BE2C (cell line): ENCODE measurements at regions not wholly inside any gene's neighbourhood (a gene's known extent, or its start where the extent isn't known, plus 50 kb on each side); places are given as distances from the start of the nearest gene placed in this dataset.
"Not testable (repeated sequence)": the region's sequence is repeated elsewhere in the genome, so short reads cannot be mapped to it uniquely, and the experiment has no call there.

Source experiments
- DNase-seq: peaks from one replicate; pipeline ENCODE4 v3.0.0-alpha.2; 2020
- H3K27me3 ChIP-seq: fragments of 250-450 bp; sonication (Bioruptor Pico); 2 replicates; pipeline ENCODE4 v1.5.1; 2020; ENCODE audit warnings: mild to moderate bottlenecking
- H3K36me3 ChIP-seq: fragments of 250-450 bp; sonication (Bioruptor Pico); 2 replicates; pipeline ENCODE4 v1.5.1; 2020; ENCODE audit warnings: mild to moderate bottlenecking
- H3K4me1 ChIP-seq: fragments of 250-450 bp; sonication (Bioruptor Pico); 2 replicates; pipeline ENCODE4 v1.5.1; 2020
- H3K4me3 ChIP-seq: 2 replicates; pipeline ENCODE4 v1.5.1; 2011; ENCODE audit warnings: low read depth, low read length
- H3K9me3 ChIP-seq: fragments of 250-450 bp; sonication (Bioruptor Pico); 2 replicates; pipeline ENCODE4 v1.5.1; 2020
- CTCF ChIP-seq: IDR thresholded peaks from 2 replicates; pipeline ENCODE4 v1.5.1; 2012; ENCODE audit warnings: mild to moderate bottlenecking, low read depth, low read length

- DNase-seq: no peak
- no peaks in the 10 kb centered on the region for H3K27me3 ChIP-seq
- no peaks in the 10 kb centered on the region for H3K9me3 ChIP-seq
- H3K4me1 ChIP-seq: no peaks in the 10 kb centered on the region
- H3K36me3 ChIP-seq: no peaks in the 10 kb centered on the region
- H3K4me3 ChIP-seq: no peak overlapping the region
- no peak for TF ChIP-seq CTCF
These were observed 1277.0 kb upstream of the SLC39A10 start for GRCh38 chr2:194380011-194380410.

GRCh38 chr2:194367390-194367789 is 1289.6 kb upstream of the SLC39A10 start:
- DNase-seq, H3K9me3 ChIP-seq, H3K4me1 ChIP-seq, H3K27me3 ChIP-seq, H3K4me3 ChIP-seq, H3K36me3 ChIP-seq: not testable (repeated sequence)

GRCh38 chr2:194363878-194364277 is 1293.1 kb upstream of the SLC39A10 start:
- Histone ChIP-seq H3K4me3 (no peak overlapping the region), H3K9me3 (no peaks in the 10 kb centered on the region), H3K27me3 (no peaks in the 10 kb centered on the region), H3K36me3 (no peaks in the 10 kb centered on the region), H3K4me1 (no peaks in the 10 kb centered on the region)
- DNase-seq: no peak
- no peak for TF ChIP-seq CTCF

- no peaks in the 10 kb centered on the region for H3K4me1 ChIP-seq
- TF ChIP-seq CTCF: no peak
- H3K9me3 ChIP-seq: no peaks in the 10 kb centered on the region
- DNase-seq: no peak
- no peaks in the 10 kb centered on the region for H3K36me3 ChIP-seq
- H3K4me3 ChIP-seq: no peak overlapping the region
- no peaks in the 10 kb centered on the region for H3K27me3 ChIP-seq
These were observed 1293.7 kb upstream of the SLC39A10 start for GRCh38 chr2:194363295-194363694.

GRCh38 chr2:194352505-194352904 is 1304.5 kb upstream of the SLC39A10 start:
- H3K27me3 ChIP-seq: no peaks in the 10 kb centered on the region
- no peaks in the 10 kb centered on the region for H3K36me3 ChIP-seq
- H3K4me1 ChIP-seq: no peaks in the 10 kb centered on the region
- no peaks in the 10 kb centered on the region for H3K9me3 ChIP-seq
- TF ChIP-seq CTCF: no peak
- H3K4me3 ChIP-seq: no peak overlapping the region
- no peak for DNase-seq

GRCh38 chr2:194346193-194346592 is 1310.8 kb upstream of the SLC39A10 start:
- no peaks in the 10 kb centered on the region for H3K4me1 ChIP-seq
- DNase-seq: no peak
- no peaks in the 10 kb centered on the region for H3K27me3 ChIP-seq
- no peak for TF ChIP-seq CTCF
- H3K4me3 ChIP-seq: no peak overlapping the region
- no peaks in the 10 kb centered on the region for H3K36me3 ChIP-seq
- no peaks in the 10 kb centered on the region for H3K9me3 ChIP-seq

- TF ChIP-seq CTCF: no peak
- H3K36me3 ChIP-seq: no peaks in the 10 kb centered on the region
These were observed 1311.7 kb upstream of the SLC39A10 start for GRCh38 chr2:194345347-194345746.

More at GRCh38 chr2:194345347-194345746, 1311.7 kb upstream of the SLC39A10 start:
- no peaks in the 10 kb centered on the region for H3K9me3 ChIP-seq
- no peaks in the 10 kb centered on the region for H3K27me3 ChIP-seq
- DNase-seq: no peak
- H3K4me1 ChIP-seq: no peaks in the 10 kb centered on the region
- H3K4me3 ChIP-seq: no peak overlapping the region
